ENCODE measurements at regions not wholly inside any gene's neighbourhood (a gene's known extent, or its start where the extent isn't known, plus 50 kb on each side); places are given as distances from the start of the nearest gene placed in this dataset.

DNA sequence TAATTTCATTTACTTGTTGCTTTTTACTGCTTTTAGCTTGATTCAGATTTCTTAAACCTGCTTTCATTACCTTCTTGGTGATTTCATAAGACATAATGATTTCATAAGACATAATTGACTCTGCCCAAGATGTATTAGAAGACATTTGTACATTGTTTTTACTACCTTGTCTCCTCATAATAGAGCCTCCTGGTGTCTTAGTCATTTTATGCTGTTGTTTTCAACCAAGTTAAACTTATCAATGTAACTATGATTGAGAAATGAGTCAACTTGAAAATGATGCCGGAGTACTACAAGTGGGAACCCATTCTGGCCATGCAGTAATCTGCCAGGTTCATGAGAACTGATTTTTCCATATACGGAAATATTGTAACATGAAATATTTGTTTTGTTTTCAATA lies 573.6 kb downstream of the MMUT start:
- no peak for TF ChIP-seq SUZ12 (IDR thresholded peaks at IDR 0.05; ENCODE audit: extremely low read depth, insufficient read depth, insufficient read length)
- no peak for TF ChIP-seq YY1 (IDR thresholded peaks at IDR 0.05; ENCODE audit: insufficient read depth, insufficient read length)

All from NT2/D1 (cell line).